Sigmoid colon (tissue), 6 donors: ENCODE measurements at regions not wholly inside any gene's neighbourhood (a gene's known extent, or its start where the extent isn't known, plus 50 kb on each side); places are given as distances from the start of the nearest gene placed in this dataset.
"Not testable (repeated sequence)": the region's sequence is repeated elsewhere in the genome, so short reads cannot be mapped to it uniquely, and the experiment has no call there.

Experiments
- DNase-seq: peaks from one replicate; pipeline ENCODE4 v3.0.0-alpha.2; 2019
- H3K27ac ChIP-seq, 4 donors: fragments of 200-600 bp; sonication (generic); one replicate each; pipeline ENCODE4 v1.5.1; 2016 to 2019; ENCODE audit warnings: mild to moderate bottlenecking in 1 of 4
- H3K27me3 ChIP-seq, 3 donors: fragments of 200-600 bp; sonication (generic); one replicate each; pipeline ENCODE4 v1.5.1; 2019; ENCODE audit warnings: mild to moderate bottlenecking in 1 of 3
- H3K36me3 ChIP-seq, 4 donors: fragments of 200-600 bp; sonication (generic); one replicate each; pipeline ENCODE4 v1.5.1; 2016 to 2019
- H3K4me1 ChIP-seq, 4 donors: fragments of 200-600 bp; sonication (generic); one replicate each; pipeline ENCODE4 v1.5.1; 2017 to 2019
- H3K4me3 ChIP-seq, 4 donors: fragments of 200-600 bp; sonication (generic); one replicate each; pipeline ENCODE4 v1.5.1; 2017 to 2019; ENCODE audit warnings: mild to moderate bottlenecking in 2 of 4, moderate library complexity in 1 of 4
- H3K9me3 ChIP-seq, 4 donors: fragments of 200-600 bp in 3 of 4; sonication (generic) in 3 of 4; one replicate each; pipeline versions ENCODE4 v1.5.1 to v1.6.1; 2013 to 2019
- CTCF ChIP-seq, 4 experiments: fragments of 450-650 bp in 3 of 4; fragments of 200-600 bp in 1 of 4; IDR thresholded peaks; one replicate each; pipeline ENCODE4 v1.5.1; 2016 to 2019; ENCODE audit warnings: antibody characterized with exemption in 4 of 4, mild to moderate bottlenecking in 3 of 4, moderate library complexity in 2 of 4
- EP300 ChIP-seq, 4 donors: sonication (generic); formaldehyde crosslinking; IDR thresholded peaks; one replicate each; pipeline ENCODE4 v1.6.1; 2017; ENCODE audit warnings: antibody characterized with exemption in 4 of 4
- POLR2A ChIP-seq, 2 donors: fragments of 450-650 bp; IDR thresholded peaks; one replicate each; pipeline ENCODE4 v1.6.1; 2016; ENCODE audit warnings: antibody characterized with exemption in 2 of 2, mild to moderate bottlenecking in 2 of 2, moderate library complexity in 2 of 2
- POLR2AphosphoS5 ChIP-seq, 4 donors: sonication (generic); formaldehyde crosslinking; IDR thresholded peaks; one replicate each; pipeline ENCODE4 v1.6.1; 2017; ENCODE audit warnings: antibody characterized with exemption in 4 of 4
- WGBS, 2 donors: extraction: QIAGEN DNeasy Blood & Tissue Kit; methylation state at CpG; one replicate each; pipeline ENCODE4 v1.1.7; 2013; 5-methylcytosine and 5-hydroxymethylcytosine counted together
- intact Hi-C: fragments of 100-400 bp; cut with DNase I; formaldehyde crosslinking; loops from one replicate; pipeline ENCODE4 v1.15.1; 2023
- donor health status: healthy with polysubstance abuse.
- donor health status: healthy.

- no peak for DNase-seq
- Histone ChIP-seq H3K27ac (no peak overlapping the region), H3K27me3 (no peaks in the 10 kb centered on the region), H3K4me1 (no peaks in the 10 kb centered on the region), H3K36me3 (no peaks in the 10 kb centered on the region), H3K9me3 (no peaks in the 10 kb centered on the region), H3K4me3 (no peak overlapping the region)
- 60 to 71% methylated on average over 4 of the region's 4 CpGs for WGBS, 2 donors
- TF ChIP-seq CTCF (IDR thresholded peaks at IDR 0.05) (no peak), POLR2A (IDR thresholded peaks at IDR 0.05) (no peak), POLR2AphosphoS5 (IDR thresholded peaks at IDR 0.05) (no peak), EP300 (IDR thresholded peaks at IDR 0.05) (no peak)
- intact Hi-C loops, result no loop called here
These were observed 53.7 kb upstream of the EP300 start for GRCh38 chr22:41038732-41039131.

- WGBS, 2 donors, result 79 to 90% methylated on average over 9 of the region's 9 CpGs
- H3K27me3 ChIP-seq, H3K36me3 ChIP-seq, H3K4me1 ChIP-seq, H3K4me3 ChIP-seq, H3K27ac ChIP-seq, H3K9me3 ChIP-seq, intact Hi-C loops, DNase-seq: not testable (repeated sequence)
These were observed 52.8 kb upstream of the EP300 start for GRCh38 chr22:41039641-41040040.

- WGBS, 2 donors, result 87 to 92% methylated on average over 1 of the region's 1 CpG
- Histone ChIP-seq H3K36me3 (no peaks in the 10 kb centered on the region), H3K4me3 (no peak overlapping the region), H3K27ac (no peak overlapping the region), H3K4me1 (no peaks in the 10 kb centered on the region), H3K9me3 (no peaks in the 10 kb centered on the region), H3K27me3 (no peaks in the 10 kb centered on the region)
- intact Hi-C loops, result no loop called here
- no peak for DNase-seq
- TF ChIP-seq EP300 (IDR thresholded peaks at IDR 0.05), result no peak
These were observed 51.9 kb upstream of the EP300 start for GRCh38 chr22:41040483-41040882.

GRCh38 chr22:41041532-41041931 lies 50.9 kb upstream of the EP300 start:
- no peak overlapping the region for H3K27ac ChIP-seq
- intact Hi-C loops, result no loop called here
- no peak for DNase-seq
- WGBS, 2 donors, result 89 to 92% methylated on average over 5 of the region's 5 CpGs
- H3K4me3 ChIP-seq, result no peak overlapping the region
- no peaks in the 10 kb centered on the region for H3K9me3 ChIP-seq
- H3K4me1 ChIP-seq, result no peaks in the 10 kb centered on the region
- TF ChIP-seq CTCF (IDR thresholded peaks at IDR 0.05) (no peak), EP300 (IDR thresholded peaks at IDR 0.05) (no peak), POLR2AphosphoS5 (IDR thresholded peaks at IDR 0.05) (no peak), POLR2A (IDR thresholded peaks at IDR 0.05) (no peak)
- no peaks in the 10 kb centered on the region for H3K36me3 ChIP-seq
- no peaks in the 10 kb centered on the region for H3K27me3 ChIP-seq
